PFSK-1 (cell line): ENCODE measurements at regions not wholly inside any gene's neighbourhood (a gene's known extent, or its start where the extent isn't known, plus 50 kb on each side); places are given as distances from the start of the nearest gene placed in this dataset.

Source experiments
- FOXP2 ChIP-seq: optimal IDR thresholded peaks from 2 replicates; pipeline ENCODE3; 2011; ENCODE audit warnings: borderline replicate concordance, control low read depth, inconsistent platforms; ENCODE audit not compliant: insufficient read depth; ENCODE audit errors: extremely low read length, extremely low read depth
- POLR2AphosphoS5 ChIP-seq: IDR thresholded peaks from 2 replicates; pipeline ENCODE4 v1.6.1; 2012; ENCODE audit warnings: low read depth, mild to moderate bottlenecking, control low read depth, low read length, moderate library complexity
- SIN3A ChIP-seq: IDR thresholded peaks from 2 replicates; pipeline ENCODE4 v1.6.1; 2012; ENCODE audit warnings: mild to moderate bottlenecking, low read length, moderate library complexity, borderline replicate concordance; ENCODE audit not compliant: insufficient read depth
- TAF1 ChIP-seq: IDR thresholded peaks from 2 replicates; pipeline ENCODE4 v1.6.1; 2012; ENCODE audit warnings: low read length, control low read depth, borderline replicate concordance; ENCODE audit not compliant: insufficient read depth
- TF ChIP-seq, protein P1 (sequence below), 2 experiments: IDR thresholded peaks; 2 replicates each; pipeline versions ENCODE4 v1.6.1 to v1.8.0; 2011 to 2012; ENCODE audit warnings: low read depth in 2 of 2, low read length in 2 of 2, control low read depth in 1 of 2, inconsistent platforms in 1 of 2, mild to moderate bottlenecking in 1 of 2, moderate library complexity in 1 of 2; ENCODE audit not compliant: insufficient read depth in 1 of 2

DNA sequence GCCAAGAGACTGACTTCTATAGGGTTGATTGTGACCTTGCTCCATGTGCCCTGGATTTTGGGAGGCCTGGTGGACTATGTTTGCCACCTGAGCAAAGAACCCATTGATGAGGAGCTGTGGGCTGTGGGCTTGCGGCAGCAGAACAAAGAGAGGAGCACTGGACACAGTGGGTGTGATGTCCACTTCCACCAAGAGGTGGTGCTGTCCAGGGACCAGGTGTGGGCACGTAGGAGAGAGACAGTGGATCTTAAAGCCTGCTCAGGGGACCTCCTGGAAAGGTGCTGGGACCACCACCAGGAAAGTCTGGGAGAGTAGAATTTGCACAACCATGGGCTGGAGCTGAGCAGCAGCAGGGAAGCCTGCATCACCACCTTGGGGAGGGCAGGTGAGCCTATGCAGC, 106.7 kb upstream of the ETS2 start:
- TF ChIP-seq TAF1: no peak
- no peak for TF ChIP-seq POLR2AphosphoS5
- no peak for TF ChIP-seq SIN3A
- TF ChIP-seq, protein P1, sequence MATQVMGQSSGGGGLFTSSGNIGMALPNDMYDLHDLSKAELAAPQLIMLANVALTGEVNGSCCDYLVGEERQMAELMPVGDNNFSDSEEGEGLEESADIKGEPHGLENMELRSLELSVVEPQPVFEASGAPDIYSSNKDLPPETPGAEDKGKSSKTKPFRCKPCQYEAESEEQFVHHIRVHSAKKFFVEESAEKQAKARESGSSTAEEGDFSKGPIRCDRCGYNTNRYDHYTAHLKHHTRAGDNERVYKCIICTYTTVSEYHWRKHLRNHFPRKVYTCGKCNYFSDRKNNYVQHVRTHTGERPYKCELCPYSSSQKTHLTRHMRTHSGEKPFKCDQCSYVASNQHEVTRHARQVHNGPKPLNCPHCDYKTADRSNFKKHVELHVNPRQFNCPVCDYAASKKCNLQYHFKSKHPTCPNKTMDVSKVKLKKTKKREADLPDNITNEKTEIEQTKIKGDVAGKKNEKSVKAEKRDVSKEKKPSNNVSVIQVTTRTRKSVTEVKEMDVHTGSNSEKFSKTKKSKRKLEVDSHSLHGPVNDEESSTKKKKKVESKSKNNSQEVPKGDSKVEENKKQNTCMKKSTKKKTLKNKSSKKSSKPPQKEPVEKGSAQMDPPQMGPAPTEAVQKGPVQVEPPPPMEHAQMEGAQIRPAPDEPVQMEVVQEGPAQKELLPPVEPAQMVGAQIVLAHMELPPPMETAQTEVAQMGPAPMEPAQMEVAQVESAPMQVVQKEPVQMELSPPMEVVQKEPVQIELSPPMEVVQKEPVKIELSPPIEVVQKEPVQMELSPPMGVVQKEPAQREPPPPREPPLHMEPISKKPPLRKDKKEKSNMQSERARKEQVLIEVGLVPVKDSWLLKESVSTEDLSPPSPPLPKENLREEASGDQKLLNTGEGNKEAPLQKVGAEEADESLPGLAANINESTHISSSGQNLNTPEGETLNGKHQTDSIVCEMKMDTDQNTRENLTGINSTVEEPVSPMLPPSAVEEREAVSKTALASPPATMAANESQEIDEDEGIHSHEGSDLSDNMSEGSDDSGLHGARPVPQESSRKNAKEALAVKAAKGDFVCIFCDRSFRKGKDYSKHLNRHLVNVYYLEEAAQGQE (IDR thresholded peaks at IDR 0.05; ENCODE audit: insufficient read depth in 1 of 2, low read depth in 2 of 2, low read length in 2 of 2): no peak
- no peak for TF ChIP-seq FOXP2
